K562 (cell line): ENCODE measurements at regions not wholly inside any gene's neighbourhood (a gene's known extent, or its start where the extent isn't known, plus 50 kb on each side); places are given as distances from the start of the nearest gene placed in this dataset.

Experiments used
- ATAC-seq: fragments of 200-7000 bp; cut with Tn5 transposase; 3 replicates; pipeline ENCODE4 v1.9.1; 2020; ENCODE audit warnings: moderate library complexity
- BruUV-seq: library from RNA; stranded (reverse); fragments of 400-500 nt; replicated peaks from 2 replicates; lab custom pipeline; 2021; lab: Mats Ljungman, UMichigan
- CTCF ChIA-PET: fragments of 300-600 bp; formaldehyde crosslinking; extraction: SDS; loops from one replicate; lab custom pipeline; 2021; ENCODE audit warnings: low intra/inter-chr PET ratio; lab: Yijun Ruan, JAX
- POLR2A ChIA-PET: fragments of 300-600, 350-650 bp; sonication (Branson Sonifier 250); formaldehyde crosslinking; extraction: SDS; loops from one replicate; lab custom pipeline; 2021; ENCODE audit warnings: antibody characterized with exemption, inconsistent platforms; lab: Yijun Ruan, JAX
- DNase-seq, 4 experiments: peaks; one replicate each; pipeline versions ENCODE4 v3.0.0 to v3.0.0-alpha.2; 2011 to 2018; ENCODE audit warnings: low spot score in 3 of 4, mixed read lengths in 3 of 4; ENCODE audit errors: extremely low read depth in 1 of 4
- FAIRE-seq: peaks from 2 replicates; lab custom pipeline; 2011; peaks lifted over from hg19 to GRCh38; lab: Jason Lieb, UNC
- H2AFZ ChIP-seq: 2 replicates; pipeline ENCODE4 v1.6.0; 2011; ENCODE audit warnings: low read depth, low read length, control low read depth, inconsistent platforms
- H3K27ac ChIP-seq: fragments of 200-600 bp; 3 replicates; pipeline ENCODE4 v1.8.0; 2011; ENCODE audit warnings: low read depth, mild to moderate bottlenecking, control low read depth, inconsistent platforms, low read length, moderate library complexity, mixed read lengths; ENCODE audit errors: extremely low read depth
- H3K27me3 ChIP-seq, 2 experiments: fragments of 300-600 bp in 1 of 2; 2 replicates in 1 of 2; 3 replicates in 1 of 2; pipeline versions ENCODE4 v1.6.0 to v1.8.0; 2011; ENCODE audit warnings: inconsistent platforms in 2 of 2, low read length in 2 of 2, mild to moderate bottlenecking in 1 of 2, mixed read lengths in 1 of 2, moderate library complexity in 1 of 2; ENCODE audit not compliant: control insufficient read depth in 2 of 2, insufficient read depth in 2 of 2
- H3K36me3 ChIP-seq: fragments of 300-600 bp; 3 replicates; pipeline ENCODE4 v1.8.0; 2011; ENCODE audit warnings: mild to moderate bottlenecking, low read length, inconsistent platforms; ENCODE audit not compliant: control insufficient read depth, insufficient read depth
- H3K4me1 ChIP-seq, 2 experiments: fragments of 200-600 bp in 1 of 2; replicated peaks in 1 of 2; 2 replicates in 1 of 2; 3 replicates in 1 of 2; pipeline versions ENCODE4 v1.5.1 to v1.8.0; 2011; ENCODE audit warnings: inconsistent platforms in 2 of 2, low read length in 2 of 2, mild to moderate bottlenecking in 1 of 2, mixed read lengths in 1 of 2, moderate library complexity in 1 of 2; ENCODE audit not compliant: control insufficient read depth in 2 of 2, insufficient read depth in 2 of 2
- H3K4me2 ChIP-seq: 2 replicates; pipeline ENCODE4 v1.6.1; 2011; ENCODE audit warnings: low read length, control low read depth, inconsistent platforms, mixed read lengths; ENCODE audit not compliant: insufficient read depth
- H3K4me3 ChIP-seq: fragments of 200-600 bp; sonication (generic), shearing (Covaris generic); 2 replicates; pipeline ENCODE4 v1.5.1; 2016; ENCODE audit warnings: control low read depth, inconsistent platforms
- H3K79me2 ChIP-seq: fragments of 200-600 bp; 3 replicates; pipeline ENCODE4 v1.8.0; 2011; ENCODE audit warnings: low read length, inconsistent platforms; ENCODE audit not compliant: control insufficient read depth, insufficient read depth
- H3K9ac ChIP-seq, 2 experiments: 2 replicates each; pipeline versions ENCODE4 v1.6.0 to v1.6.1; 2011; ENCODE audit warnings: low read depth in 2 of 2, low read length in 2 of 2, control low read depth in 1 of 2, inconsistent platforms in 1 of 2, mild to moderate bottlenecking in 1 of 2, mixed read lengths in 1 of 2; ENCODE audit not compliant: insufficient read depth in 1 of 2
- H3K9me1 ChIP-seq: one replicate; pipeline ENCODE4 v1.6.0; 2011; ENCODE audit warnings: inconsistent platforms, mild to moderate bottlenecking, low read length, moderate library complexity; ENCODE audit not compliant: control insufficient read depth, insufficient read depth
- H3K9me3 ChIP-seq: replicated peaks from 2 replicates; pipeline ENCODE4 v1.5.1; 2011; ENCODE audit warnings: low read depth, low read length, inconsistent platforms; ENCODE audit not compliant: control insufficient read depth, insufficient read depth
- H4K20me1 ChIP-seq: replicated peaks from 2 replicates; pipeline ENCODE4 v1.6.1; 2011; ENCODE audit warnings: low read length, inconsistent platforms, mixed read lengths; ENCODE audit not compliant: control insufficient read depth, insufficient read depth
- E2F4 ChIP-seq: sonication (generic); formaldehyde crosslinking; IDR thresholded peaks from 2 replicates; pipeline ENCODE4 v1.8.0; 2022; ENCODE audit warnings: mild to moderate bottlenecking, low read depth, missing genetic modification reagents
- ELF2 ChIP-seq: fragments of 250-450 bp; sonication (Bioruptor Pico); IDR thresholded peaks from 2 replicates; pipeline ENCODE4 v1.5.0; 2021; ENCODE audit warnings: mild to moderate bottlenecking
- FOXJ2 ChIP-seq: fragments of 200-800 bp; sonication (Bioruptor generic); IDR thresholded peaks from 2 replicates; pipeline ENCODE4 v1.6.1; 2016; ENCODE audit warnings: missing genetic modification characterization, missing compliant biosample characterization
- FOXK1 ChIP-seq: sonication (generic); formaldehyde crosslinking; IDR thresholded peaks from 2 replicates; pipeline ENCODE4 v1.8.0; 2022; ENCODE audit warnings: missing genetic modification reagents, mild to moderate bottlenecking, borderline replicate concordance
- HEY1 ChIP-seq: fragments of 250-450 bp; sonication (Bioruptor Pico); IDR thresholded peaks from 2 replicates; pipeline ENCODE4 v1.5.0; 2020; ENCODE audit warnings: mild to moderate bottlenecking, moderate library complexity, borderline replicate concordance
- KAT2B ChIP-seq: IDR thresholded peaks from one replicate; pipeline ENCODE4 v1.6.1; 2012; ENCODE audit warnings: low read depth, mild to moderate bottlenecking, control low read depth, inconsistent platforms, low read length, moderate library complexity
- MYC ChIP-seq, 2 experiments: fragments of 250-450 bp in 1 of 2; sonication (Bioruptor Pico) in 1 of 2; IDR thresholded peaks; 2 replicates each; pipeline versions ENCODE4 v1.5.1 to v1.6.1; 2012 to 2021; ENCODE audit warnings: low read depth in 2 of 2, borderline replicate concordance in 1 of 2, improper control_type of control experiment in 1 of 2, low read length in 1 of 2, mild to moderate bottlenecking in 1 of 2, moderate library complexity in 1 of 2
- NFXL1 ChIP-seq: fragments of 450-650 bp; formaldehyde crosslinking; IDR thresholded peaks from 2 replicates; pipeline ENCODE4 v1.4.0; 2021; ENCODE audit warnings: mild to moderate bottlenecking
- NR2C1 ChIP-seq, 2 experiments: fragments of 450-650 bp; IDR thresholded peaks; 2 replicates each; pipeline ENCODE4 v1.6.1; 2017; ENCODE audit warnings: mild to moderate bottlenecking in 2 of 2, antibody characterized with exemption in 1 of 2, inconsistent platforms in 1 of 2, missing compliant biosample characterization in 1 of 2, missing genetic modification characterization in 1 of 2
- PCBP2 ChIP-seq: fragments of 200-400 bp; formaldehyde crosslinking; IDR thresholded peaks from 2 replicates; pipeline ENCODE4 v1.6.1; 2018; ENCODE audit warnings: low read length, low read depth, mild to moderate bottlenecking, moderate library complexity; ENCODE audit not compliant: poor library complexity, severe bottlenecking
- RUNX1 ChIP-seq: sonication (generic); IDR thresholded peaks from 2 replicates; pipeline ENCODE4 v1.6.1; 2016; ENCODE audit warnings: antibody characterized with exemption, low read depth
- SMC3 ChIP-seq: conservative IDR thresholded peaks from 2 replicates; pipeline ENCODE4 v1.6.1; 2011; ENCODE audit warnings: low read depth, low read length, improper control_type of control experiment; ENCODE audit not compliant: insufficient read depth
- TAL1 ChIP-seq: fragments of 450-650 bp; IDR thresholded peaks from 2 replicates; pipeline ENCODE4 v1.6.1; 2016; ENCODE audit warnings: mild to moderate bottlenecking
- TARDBP ChIP-seq: fragments of 450-650 bp; IDR thresholded peaks from 2 replicates; pipeline ENCODE4 v1.6.1; 2016
- ZC3H8 ChIP-seq: fragments of 450-650 bp; IDR thresholded peaks from 2 replicates; pipeline ENCODE4 v1.6.1; 2017
- ZFP30 ChIP-seq: fragments of 250-450 bp; sonication (Bioruptor Pico); IDR thresholded peaks from 2 replicates; pipeline ENCODE4 v1.8.0; 2022; ENCODE audit warnings: moderate library complexity, mild to moderate bottlenecking, inconsistent platforms, borderline replicate concordance
- ZNF347 ChIP-seq: fragments of 450-650 bp; formaldehyde crosslinking; IDR thresholded peaks from 2 replicates; pipeline ENCODE4 v1.4.0; 2020; ENCODE audit warnings: low read depth, mild to moderate bottlenecking, moderate library complexity
- ZNF584 ChIP-seq: fragments of 200-800 bp; sonication (Bioruptor generic); IDR thresholded peaks from 2 replicates; pipeline ENCODE4 v1.6.1; 2016; ENCODE audit warnings: low read depth, mild to moderate bottlenecking, missing genetic modification characterization, missing compliant biosample characterization
- ZNF655 ChIP-seq: fragments of 250-450 bp; sonication (Bioruptor Pico); IDR thresholded peaks from 2 replicates; pipeline ENCODE4 v1.5.0; 2021
- ZNF668 ChIP-seq: fragments of 250-450 bp; sonication (Bioruptor Pico); IDR thresholded peaks from 2 replicates; pipeline ENCODE4 v1.8.0; 2022; ENCODE audit warnings: mild to moderate bottlenecking, inconsistent platforms
- ZNF766 ChIP-seq: fragments of 200-800 bp; sonication (Bioruptor generic); conservative IDR thresholded peaks from 2 replicates; pipeline ENCODE4 v1.6.1; 2016; ENCODE audit warnings: missing genetic modification characterization, missing compliant biosample characterization
- ZNF780A ChIP-seq: fragments of 250-450 bp; sonication (Bioruptor Pico); IDR thresholded peaks from 2 replicates; pipeline ENCODE4 v1.5.0; 2021; ENCODE audit warnings: mild to moderate bottlenecking
- WGBS: fragments of 100-300 bp; shearing (Covaris generic); methylation state at CpG from one replicate; pipeline ENCODE4 v1.1.6; 2016; ENCODE audit warnings: low coverage, mixed read lengths; ENCODE audit not compliant: insufficient coverage; ENCODE audit errors: missing lambda C conversion rate; 5-methylcytosine and 5-hydroxymethylcytosine counted together
- in situ Hi-C: fragments of 300-500 bp; cut with MboI; formaldehyde crosslinking; loops from 4 replicates; pipeline ENCODE4 v1.15.0; 2018; ENCODE audit warnings: inconsistent platforms, mixed read lengths
- intact Hi-C: fragments of 100-400 bp; cut with micrococcal nuclease; formaldehyde crosslinking; loops from 2 replicates; pipeline ENCODE4 v1.14.2; 2022

- no peak for TF ChIP-seq E2F4
- no peak for TF ChIP-seq KAT2B
- TF ChIP-seq, all 486 proteins: peak for 0
These were observed 1019.9 kb upstream of the PTPRD start (continued) for GRCh38 chr9:11632691-11633090.

- Histone ChIP-seq H3K4me3 (no peak overlapping the region), H3K9me1 (no peaks in the 10 kb centered on the region), H3K4me2 (no peak overlapping the region), H3K27ac (no peak overlapping the region), H3K9ac (no peak overlapping the region), H2AFZ (no peak overlapping the region), H4K20me1 (no peaks in the 10 kb centered on the region), H3K4me1 (no peaks in the 10 kb centered on the region), H3K27me3 (no peaks in the 10 kb centered on the region), H3K79me2 (no peaks in the 10 kb centered on the region), H3K36me3 (no peaks in the 10 kb centered on the region), H3K9me3 (no peaks in the 10 kb centered on the region)
- no peak for ATAC-seq
- TF ChIP-seq NFXL1 (CRISPR knock-in tag) = no peak
- TF ChIP-seq MYC (IDR thresholded peaks at IDR 0.05; ENCODE audit: low read depth, low read length) = no peak
- TF ChIP-seq MYC (CRISPR knock-in tag; IDR thresholded peaks at IDR 0.05; ENCODE audit: borderline replicate concordance, low read depth) = no peak
- no peak for TF ChIP-seq FOXK1 (CRISPR knock-in tag)
- TF ChIP-seq ZNF780A (CRISPR knock-in tag) = no peak
- TF ChIP-seq TARDBP = no peak
- TF ChIP-seq RUNX1 = no peak
- no peak for TF ChIP-seq HEY1 (CRISPR knock-in tag)
- TF ChIP-seq ZNF347 (CRISPR knock-in tag) = no peak
- TF ChIP-seq FOXJ2 (tag) = no peak
- TF ChIP-seq PCBP2 = no peak
- no peak for TF ChIP-seq ZNF766 (CRISPR knock-in tag)
- no peak for TF ChIP-seq ZNF668
- no peak for TF ChIP-seq ZFP30 (CRISPR knock-in tag)
- no peak for TF ChIP-seq ZNF655 (CRISPR knock-in tag)
- TF ChIP-seq ZC3H8 = no peak
- TF ChIP-seq NR2C1 (IDR thresholded peaks at IDR 0.05) = no peak
- TF ChIP-seq NR2C1 (tag; IDR thresholded peaks at IDR 0.05) = no peak
- TF ChIP-seq SMC3 = no peak
- TF ChIP-seq ELF2 (CRISPR knock-in tag) = no peak
- no peak for TF ChIP-seq TAL1
- no peak for TF ChIP-seq ZNF584 (CRISPR knock-in tag)
- ChIA-PET POLR2A (no interaction called here), CTCF (no interaction called here)
- no TSS peak for BruUV-seq
- 13% methylated on average over 1 of the region's 1 CpG for WGBS
- no peak for FAIRE-seq
- no peak for DNase-seq
- in situ Hi-C loops (no loop called here), intact Hi-C loops (no loop called here)
These were observed 1034.0 kb upstream of the PTPRD start for GRCh38 chr9:11646831-11647230.
